Gastroesophageal sphincter (tissue), 4 donors: ENCODE measurements at regions not wholly inside any gene's neighbourhood (a gene's known extent, or its start where the extent isn't known, plus 50 kb on each side); places are given as distances from the start of the nearest gene placed in this dataset.

ENCODE experiments used
- ATAC-seq: fragments of 150-250 bp; one replicate; pipeline ENCODE4 v1.9.1; 2016; ENCODE audit warnings: mild to moderate bottlenecking, moderate library complexity
- H3K27ac ChIP-seq, 4 donors: fragments of 200-600 bp; sonication (generic) in 3 of 4; 1 replicate in 3 of 4; 2 replicates in 1 of 4; pipeline ENCODE4 v1.5.1; 2016 to 2019
- H3K27me3 ChIP-seq: fragments of 200-600 bp; sonication (generic); one replicate; pipeline ENCODE4 v1.5.1; 2019
- H3K36me3 ChIP-seq, 2 donors: fragments of 200-600 bp; sonication (generic); one replicate each; pipeline ENCODE4 v1.5.1; 2019; ENCODE audit warnings: control low read depth in 1 of 2
- H3K4me1 ChIP-seq, 3 donors: fragments of 200-600 bp; sonication (generic); 1 replicate in 2 of 3; 2 replicates in 1 of 3; pipeline ENCODE4 v1.5.1; 2016 to 2019; ENCODE audit warnings: control low read depth in 2 of 3
- H3K4me3 ChIP-seq, 2 donors: fragments of 200-600 bp; sonication (generic); one replicate each; pipeline ENCODE4 v1.5.1; 2019; ENCODE audit warnings: mild to moderate bottlenecking in 1 of 2, moderate library complexity in 1 of 2
- H3K9me3 ChIP-seq, 3 donors: fragments of 200-600 bp; sonication (generic); one replicate each; pipeline ENCODE4 v1.5.1; 2017 to 2019; ENCODE audit warnings: control low read depth in 2 of 3
- CTCF ChIP-seq, 4 experiments: fragments of 200-600 bp in 2 of 4; fragments of 450-650 bp in 2 of 4; sonication (generic) in 1 of 4; IDR thresholded peaks; one replicate each; pipeline ENCODE4 v1.5.1; 2017 to 2019; ENCODE audit warnings: antibody characterized with exemption in 4 of 4, mild to moderate bottlenecking in 2 of 4, moderate library complexity in 2 of 4
- EP300 ChIP-seq: sonication (generic); formaldehyde crosslinking; IDR thresholded peaks from one replicate; pipeline ENCODE4 v1.6.1; 2017; ENCODE audit warnings: antibody characterized with exemption, mild to moderate bottlenecking
- POLR2A ChIP-seq, 2 donors: fragments of 450-650 bp; IDR thresholded peaks; one replicate each; pipeline ENCODE4 v1.6.1; 2017; ENCODE audit warnings: antibody characterized with exemption in 2 of 2, mild to moderate bottlenecking in 2 of 2, moderate library complexity in 1 of 2
- POLR2AphosphoS5 ChIP-seq: sonication (generic); formaldehyde crosslinking; IDR thresholded peaks from one replicate; pipeline ENCODE4 v1.6.1; 2017; ENCODE audit warnings: antibody characterized with exemption
- WGBS, 2 donors: methylation state at CpG; one replicate each; pipeline ENCODE4 v1.1.5; 2018; ENCODE audit warnings: low coverage in 1 of 2; 5-methylcytosine and 5-hydroxymethylcytosine counted together

DNA sequence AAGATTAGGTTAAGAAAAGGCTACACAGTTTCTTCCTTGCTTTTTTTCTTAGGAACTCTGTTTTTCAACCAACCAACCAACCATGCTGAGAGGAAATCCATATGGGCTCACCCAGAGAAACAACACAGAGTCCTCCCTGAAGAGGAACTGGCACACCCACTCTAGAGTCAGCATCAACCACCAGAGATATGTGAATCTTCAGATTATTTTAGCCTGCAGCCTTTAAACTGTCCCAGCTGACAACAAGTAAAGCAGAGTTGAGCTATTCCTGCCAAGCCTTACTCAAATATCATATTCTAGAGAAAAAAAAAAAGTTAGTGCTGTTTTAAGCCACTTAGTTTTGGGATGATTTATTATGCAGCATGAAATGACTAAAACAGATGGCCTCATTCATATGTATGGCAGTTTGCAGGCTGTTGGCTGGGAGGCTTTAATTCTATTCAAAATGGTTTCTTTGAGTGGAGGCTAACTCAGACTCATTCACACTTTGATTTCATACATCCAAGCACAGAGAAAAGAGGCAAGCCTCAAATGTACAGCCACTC, 1637.7 kb upstream of the LRRTM1 start:
- Histone ChIP-seq H3K27me3 (no peaks in the 10 kb centered on the region), H3K27ac (no peak overlapping the region), H3K4me3 (no peak overlapping the region), H3K9me3 (peaks cover 0 to 6% (median 0%) of the 10 kb centered on the region in 3 donors), H3K36me3 (no peaks in the 10 kb centered on the region), H3K4me1 (no peaks in the 10 kb centered on the region)
- TF ChIP-seq POLR2AphosphoS5 (no peak), POLR2A (IDR thresholded peaks at IDR 0.05) (no peak), EP300 (no peak), CTCF (IDR thresholded peaks at IDR 0.05) (no peak)
- no peak for ATAC-seq

DNA sequence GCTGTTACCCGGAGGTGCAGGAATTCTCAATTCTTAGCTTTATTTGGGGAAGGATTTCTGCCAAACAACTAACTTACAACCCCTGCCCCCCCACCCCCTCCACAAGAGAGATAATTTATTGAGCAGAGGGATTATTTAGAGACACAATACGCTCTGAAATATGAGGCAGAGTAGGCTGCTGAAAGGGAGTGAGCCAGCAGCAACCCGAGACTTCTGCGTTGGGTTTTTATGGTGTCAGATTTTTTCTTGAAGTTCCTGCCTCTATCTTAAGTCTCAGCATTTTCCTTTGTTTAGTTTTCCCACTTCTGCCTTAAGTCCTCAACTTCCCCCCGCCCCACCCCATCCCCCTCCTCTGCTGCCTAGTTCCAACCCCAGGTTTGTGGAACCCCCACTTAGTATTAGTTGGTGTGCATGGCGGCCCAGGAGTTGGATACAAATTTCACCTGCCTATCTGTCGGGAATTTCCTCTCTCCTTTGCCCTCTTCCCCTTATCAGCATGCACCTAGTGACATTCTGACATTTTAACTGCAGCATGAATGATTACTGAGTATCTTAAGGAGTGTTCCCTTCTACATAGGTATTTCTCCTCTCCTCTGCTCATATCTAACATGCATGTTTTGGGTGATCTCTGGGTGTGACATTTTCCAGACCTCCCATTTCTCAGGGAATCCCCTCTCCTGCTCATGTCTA, 1635.9 kb upstream of the LRRTM1 start:
- no peak for TF ChIP-seq POLR2AphosphoS5
- TF ChIP-seq POLR2A (IDR thresholded peaks at IDR 0.05), result no peak
- TF ChIP-seq CTCF (IDR thresholded peaks at IDR 0.05), result no peak
- TF ChIP-seq EP300, result no peak
- Histone ChIP-seq H3K27ac (no peak overlapping the region), H3K4me3 (no peak overlapping the region), H3K9me3 (no peaks in the 10 kb centered on the region), H3K36me3 (no peaks in the 10 kb centered on the region), H3K4me1 (no peaks in the 10 kb centered on the region), H3K27me3 (no peaks in the 10 kb centered on the region)
- WGBS, 2 donors, result 61 to 67% methylated on average over 4 to 6 of the region's 7 CpGs
- ATAC-seq, result no peak

DNA sequence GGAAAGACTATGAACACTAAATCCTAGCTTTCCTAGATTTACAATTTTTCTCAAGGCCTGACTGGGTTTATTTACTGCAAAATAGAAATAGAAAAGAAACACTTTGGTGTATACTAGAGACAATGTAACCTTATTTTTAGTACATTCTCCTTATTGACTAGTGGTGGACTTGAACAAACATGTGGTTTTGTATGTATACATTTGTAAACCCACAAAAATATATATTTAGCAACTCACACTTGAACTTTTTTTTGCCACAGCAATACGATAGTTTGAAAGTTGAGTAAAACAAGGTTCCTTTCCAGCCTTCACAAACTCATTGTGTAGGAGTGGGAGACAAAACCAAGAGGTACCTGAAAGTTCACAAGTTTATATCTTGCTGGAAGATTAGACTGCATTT, 1633.4 kb upstream of the LRRTM1 start:
- H3K4me3 ChIP-seq, result no peak overlapping the region
- no peaks in the 10 kb centered on the region for H3K9me3 ChIP-seq
- H3K36me3 ChIP-seq, result no peaks in the 10 kb centered on the region
- ATAC-seq, result no peak
- H3K27me3 ChIP-seq, result no peaks in the 10 kb centered on the region
- no peak overlapping the region for H3K27ac ChIP-seq
- no peaks in the 10 kb centered on the region for H3K4me1 ChIP-seq
- 78 to 80% methylated on average over 1 of the region's 1 CpG for WGBS, 2 donors
- TF ChIP-seq POLR2A (IDR thresholded peaks at IDR 0.05) (no peak), POLR2AphosphoS5 (no peak), EP300 (no peak), CTCF (IDR thresholded peaks at IDR 0.05) (no peak)

GRCh38 chr2:81903534-81903933, 1599.0 kb upstream of the LRRTM1 start:
- ATAC-seq, result no peak
- Histone ChIP-seq H3K27me3 (no peaks in the 10 kb centered on the region), H3K9me3 (no peaks in the 10 kb centered on the region), H3K36me3 (no peaks in the 10 kb centered on the region), H3K27ac (no peak overlapping the region), H3K4me1 (no peaks in the 10 kb centered on the region), H3K4me3 (no peak overlapping the region)
- WGBS, 2 donors, result 77 to 83% methylated on average over 4 of the region's 4 CpGs
- TF ChIP-seq POLR2AphosphoS5 (no peak), EP300 (no peak), CTCF (IDR thresholded peaks at IDR 0.05) (no peak), POLR2A (IDR thresholded peaks at IDR 0.05) (no peak)

- Histone ChIP-seq H3K27me3 (no peaks in the 10 kb centered on the region), H3K4me3 (no peak overlapping the region), H3K36me3 (no peaks in the 10 kb centered on the region), H3K4me1 (peaks cover 0 to 2% (median 0%) of the 10 kb centered on the region in 3 donors), H3K9me3 (no peaks in the 10 kb centered on the region), H3K27ac (no peak overlapping the region)
- 82 to 97% methylated on average over 3 of the region's 3 CpGs for WGBS, 2 donors
- ATAC-seq, result no peak
- TF ChIP-seq POLR2A (IDR thresholded peaks at IDR 0.05) (no peak), EP300 (no peak), POLR2AphosphoS5 (no peak), CTCF (IDR thresholded peaks at IDR 0.05) (no peak)
Observed at GRCh38 chr2:81901017-81901416, 1596.5 kb upstream of the LRRTM1 start.
